GM18909 (cell line): ENCODE measurements at regions not wholly inside any gene's neighbourhood (a gene's known extent, or its start where the extent isn't known, plus 50 kb on each side); places are given as distances from the start of the nearest gene placed in this dataset.

Experiments
- ATAC-seq: cut with Tn5 transposase; IDR thresholded peaks from one replicate; pipeline ENCODE4 v1.9.1; 2021; ENCODE audit warnings: mild to moderate bottlenecking; ENCODE audit not compliant: unreplicated experiment, poor library complexity

DNA sequence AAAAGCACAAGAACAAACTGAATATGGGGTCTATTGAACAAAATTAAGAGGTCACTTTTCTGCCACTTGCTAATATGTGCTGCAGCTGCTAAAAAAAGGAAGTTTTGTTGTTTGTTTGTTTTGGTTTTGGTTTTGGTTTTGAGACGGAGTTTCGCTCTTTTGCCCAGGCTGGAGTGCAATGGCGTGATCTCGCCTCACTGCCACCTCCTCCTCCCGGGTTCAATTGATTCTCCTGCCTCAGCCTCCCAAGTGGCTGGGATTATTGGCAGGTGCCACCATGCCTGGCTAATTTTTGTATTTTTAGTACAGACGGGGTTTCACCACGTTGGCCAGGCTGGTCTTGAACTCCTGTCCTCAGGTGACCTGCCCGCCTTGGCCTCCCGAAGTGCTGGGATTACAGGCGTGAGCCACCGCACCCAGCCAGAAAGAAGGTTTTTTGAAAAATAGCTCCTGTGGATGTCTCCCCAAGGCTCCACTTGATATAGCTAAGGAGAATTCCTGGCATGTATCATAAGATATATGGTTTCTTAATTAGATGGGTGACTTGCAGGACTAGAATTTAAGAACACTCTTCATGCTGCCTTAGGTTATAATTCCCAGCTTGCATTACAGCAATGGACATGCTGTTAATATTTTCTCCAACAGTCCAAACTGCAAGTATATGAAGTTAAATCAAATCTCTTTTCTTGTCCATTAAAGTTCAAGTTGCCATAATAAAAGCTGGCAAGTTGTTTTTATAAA, 237.6 kb upstream of the AMIGO2 start:
- peak; percentile 54 for ATAC-seq

DNA sequence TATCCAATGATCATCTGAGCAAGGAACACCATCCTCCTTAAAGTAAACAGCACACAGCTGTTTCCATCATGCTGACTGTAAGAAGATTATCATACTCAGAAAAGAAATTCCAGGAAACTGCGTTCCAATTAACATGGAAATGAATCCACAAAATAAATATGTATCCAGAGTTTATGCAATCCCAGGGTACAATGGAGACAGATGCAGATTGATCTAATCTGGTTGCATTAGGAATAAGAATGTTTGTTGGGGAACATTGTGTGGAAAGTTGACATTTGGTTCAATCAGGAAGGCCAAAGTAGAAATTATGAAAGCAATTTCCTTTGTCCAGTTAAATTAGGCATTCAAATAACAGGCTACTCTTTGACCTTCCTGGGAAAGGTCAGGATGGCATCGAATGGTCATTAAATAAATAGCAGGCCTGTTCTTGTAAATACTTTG, 236.9 kb upstream of the AMIGO2 start:
- ATAC-seq = no peak

DNA sequence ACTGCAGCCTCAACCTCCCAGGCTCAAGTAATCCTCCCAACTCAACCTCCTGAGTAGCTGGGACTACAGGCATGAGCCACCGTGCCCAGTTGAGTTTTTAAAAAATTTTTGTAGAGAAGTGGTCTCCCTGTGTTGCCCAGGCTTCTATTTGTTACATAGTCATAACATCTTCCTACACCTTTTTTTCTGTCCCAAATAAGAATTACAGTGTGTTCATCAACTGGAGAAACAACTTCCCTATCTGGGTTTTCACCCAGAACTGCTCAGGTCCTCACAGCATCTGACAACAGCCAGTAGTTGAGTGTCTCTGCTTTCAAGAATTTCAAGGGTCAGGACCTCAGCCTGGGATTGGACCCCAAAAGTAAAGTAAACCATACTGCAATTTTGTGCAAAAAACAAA, 235.2 kb upstream of the AMIGO2 start:
- no peak for ATAC-seq

DNA sequence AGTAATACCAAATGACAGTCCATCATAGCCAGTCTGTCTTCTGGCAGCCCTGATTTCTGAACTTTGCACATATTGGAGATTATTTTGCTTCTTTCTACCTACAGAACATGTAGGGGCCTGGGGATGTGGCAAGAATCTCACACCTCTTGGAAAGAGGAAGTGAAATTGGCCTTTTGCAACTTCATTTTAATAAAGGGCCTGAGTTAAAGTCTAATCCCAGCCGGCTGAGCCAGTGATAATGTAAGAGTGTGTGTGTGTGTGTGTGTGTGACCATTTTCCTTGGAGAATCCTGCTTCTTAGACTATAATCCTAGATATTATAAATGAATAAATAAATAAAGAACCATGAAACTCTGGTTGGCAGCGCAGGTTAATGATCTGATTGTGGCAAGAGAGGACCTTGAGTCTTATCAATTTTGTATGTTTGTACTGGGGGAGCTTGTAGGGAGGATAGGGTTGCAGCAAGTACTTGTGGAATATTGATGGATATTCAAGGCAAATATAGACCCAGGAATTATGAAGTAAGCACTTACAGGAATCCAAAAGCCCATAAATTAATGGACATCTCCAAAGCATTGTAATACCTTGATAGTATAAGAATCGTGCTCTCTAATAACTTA, 233.2 kb upstream of the AMIGO2 start:
- ATAC-seq = peak; percentile 97

DNA sequence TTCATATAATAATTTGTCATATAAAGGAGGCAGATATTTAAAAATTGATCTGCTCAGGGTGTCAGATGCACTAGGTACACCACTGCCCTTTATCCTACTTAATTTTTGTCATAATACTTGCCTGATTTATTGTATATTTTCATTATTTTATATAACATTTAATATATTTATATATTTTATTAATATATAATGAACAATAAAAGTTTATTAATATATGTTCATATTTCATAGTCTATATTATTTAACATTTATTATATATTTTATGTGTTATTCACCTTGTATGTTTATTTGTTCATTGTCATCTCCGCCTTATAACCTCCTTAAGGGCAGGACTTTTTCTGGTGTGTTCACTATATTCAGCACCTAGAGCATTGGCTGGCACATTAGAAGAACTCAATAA, 232.4 kb upstream of the AMIGO2 start:
- no peak for ATAC-seq

DNA sequence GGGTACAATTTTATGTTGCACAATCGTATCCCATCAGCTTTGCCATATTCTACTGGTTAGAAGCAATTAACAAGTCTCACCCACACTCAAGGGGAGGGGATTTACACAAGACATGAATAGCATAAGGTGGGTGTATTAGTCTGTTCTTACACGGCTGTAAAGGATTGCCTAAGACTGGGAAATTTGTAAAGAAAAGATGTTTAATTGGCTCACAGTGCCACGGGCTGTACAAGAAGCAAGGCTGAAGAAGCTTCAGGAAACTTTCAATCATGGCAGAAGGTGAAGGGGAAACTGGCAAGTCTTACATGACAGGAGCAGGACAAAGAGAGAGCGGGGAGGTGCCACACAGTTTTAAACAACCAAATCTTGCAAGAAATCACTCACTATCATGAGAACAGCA, 231.8 kb upstream of the AMIGO2 start:
- no peak for ATAC-seq

DNA sequence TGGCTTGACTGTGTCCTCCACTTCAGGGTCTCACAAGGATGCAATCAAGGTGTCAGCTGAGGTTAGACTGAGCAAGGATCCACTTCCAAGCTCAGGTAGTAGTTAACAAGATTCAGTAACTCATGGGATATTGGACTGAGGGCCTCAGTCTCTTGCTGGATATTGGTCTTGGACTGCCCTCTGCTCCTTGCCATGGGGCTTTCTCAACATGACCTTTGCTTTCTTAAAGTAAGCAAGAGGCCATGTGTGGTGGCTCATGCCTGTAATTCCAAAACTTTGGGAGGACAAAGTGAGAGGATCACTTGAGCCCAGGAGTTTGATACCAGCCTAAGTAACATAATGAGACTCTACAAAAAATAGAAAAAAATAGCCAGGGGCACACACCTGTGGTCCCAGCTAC, 231.3 kb upstream of the AMIGO2 start:
- ATAC-seq = no peak

DNA sequence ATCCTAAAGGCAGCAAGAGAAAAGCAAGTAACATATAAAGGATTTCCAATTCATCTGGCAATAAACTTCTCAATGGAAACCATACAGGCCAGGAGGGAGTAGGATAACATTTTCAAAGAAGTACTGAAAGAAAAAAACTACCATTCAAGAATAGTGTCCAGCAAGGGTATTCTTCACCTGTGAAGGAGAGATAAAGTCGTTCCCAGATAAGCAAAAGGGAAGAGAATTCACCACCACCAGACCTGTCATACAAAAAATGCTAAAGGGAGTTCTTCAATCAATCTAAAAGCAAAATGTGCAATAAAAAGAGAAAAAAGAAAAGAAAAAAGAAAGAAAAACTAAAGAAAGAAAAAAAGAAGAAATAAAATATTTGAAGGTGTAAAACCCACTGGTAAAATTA, 228.9 kb upstream of the AMIGO2 start:
- no peak for ATAC-seq

DNA sequence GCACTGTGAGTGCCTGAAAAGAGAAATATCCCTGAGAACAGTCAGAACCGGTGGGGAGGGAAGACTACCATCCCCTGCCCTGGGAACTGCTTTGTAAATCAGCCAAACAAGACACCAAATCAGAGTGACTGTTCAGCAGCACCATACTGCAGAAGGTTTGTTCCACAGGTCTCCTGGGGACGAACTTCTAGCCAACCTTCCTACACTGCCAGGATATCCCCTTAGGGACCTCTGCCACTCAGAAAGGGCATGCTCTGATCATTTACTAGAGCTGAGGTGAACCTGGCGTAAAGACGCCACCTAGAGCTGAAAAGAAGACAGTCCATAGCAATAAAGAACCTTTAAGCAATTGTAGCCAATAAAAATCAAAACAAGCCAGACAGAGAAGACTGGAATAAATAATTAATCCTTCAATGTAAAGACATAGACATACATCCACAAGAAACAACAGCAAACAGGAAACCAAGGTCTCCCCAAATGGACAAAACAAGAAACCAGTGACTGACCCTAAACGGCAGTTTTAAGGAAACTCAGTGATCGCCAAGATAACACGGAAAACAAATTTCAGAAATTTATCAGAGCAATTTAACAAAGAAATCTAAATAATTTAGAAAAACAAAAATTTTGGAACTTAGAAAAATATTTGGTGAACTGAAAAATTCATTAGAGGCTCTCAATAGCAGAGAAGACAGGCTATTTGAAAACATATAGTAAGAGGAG, 228.1 kb upstream of the AMIGO2 start:
- peak; percentile 83 for ATAC-seq

DNA sequence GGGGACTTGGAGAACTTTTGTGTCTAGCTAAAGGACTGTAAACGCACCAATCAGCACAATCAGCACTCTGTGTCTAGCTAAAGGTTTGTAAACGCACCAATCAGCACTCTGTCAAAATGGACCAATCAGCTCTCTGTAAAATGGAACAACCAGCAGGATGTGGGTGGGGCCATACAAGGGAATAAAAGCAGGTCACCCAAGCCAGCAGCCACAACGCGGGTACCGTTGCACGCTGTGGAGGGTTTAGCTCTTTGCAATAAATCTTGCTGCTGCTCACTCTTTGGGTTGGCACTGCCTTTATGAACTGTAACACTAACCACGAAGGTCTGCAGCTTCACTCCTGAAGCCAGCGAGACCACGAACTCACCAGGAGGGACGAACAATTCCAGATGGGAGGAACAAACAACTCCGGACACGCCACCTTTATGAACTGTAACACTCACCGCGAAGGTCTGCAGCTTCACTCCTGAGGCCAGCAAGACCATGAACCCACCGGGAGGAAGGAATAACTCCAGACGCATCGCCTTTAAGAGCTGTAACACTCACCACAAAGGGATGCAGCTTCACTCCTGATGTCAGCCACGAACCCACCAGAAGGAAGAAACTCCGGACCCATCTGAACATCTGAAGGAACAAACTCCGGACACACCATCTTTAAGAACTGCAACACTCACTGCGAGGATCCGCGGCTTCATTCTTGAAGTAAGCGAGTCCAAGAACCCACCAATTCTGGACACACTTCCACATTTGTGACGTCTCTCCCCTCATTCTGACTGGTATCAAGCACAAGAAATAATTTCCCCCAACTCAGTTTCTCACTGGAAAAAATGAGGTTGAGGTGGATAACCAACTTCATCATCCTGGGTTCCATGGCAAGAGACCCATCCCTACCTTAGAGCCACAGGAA, 227.3 kb upstream of the AMIGO2 start:
- ATAC-seq = peak; percentile 26

DNA sequence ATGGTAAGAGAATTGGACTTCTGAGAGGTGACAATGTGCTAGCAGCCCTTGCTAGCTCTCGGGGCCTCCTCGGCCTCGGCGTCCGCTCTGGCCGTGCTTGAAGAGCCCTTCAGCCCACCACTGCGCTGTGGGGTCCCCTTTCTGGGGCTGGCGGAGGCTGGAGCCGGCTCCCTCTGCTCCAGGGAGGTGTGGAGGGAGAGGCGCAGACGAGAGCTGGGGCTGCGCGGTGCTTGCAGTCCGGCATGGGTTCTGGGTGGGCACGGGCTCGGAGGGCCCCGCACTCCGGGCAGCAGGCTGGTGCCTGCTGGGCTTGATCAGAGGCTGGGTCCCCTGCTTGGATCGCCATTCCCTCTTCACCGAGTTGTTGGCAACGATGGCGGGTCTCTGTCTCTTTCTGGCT, 226.4 kb upstream of the AMIGO2 start:
- no peak for ATAC-seq

DNA sequence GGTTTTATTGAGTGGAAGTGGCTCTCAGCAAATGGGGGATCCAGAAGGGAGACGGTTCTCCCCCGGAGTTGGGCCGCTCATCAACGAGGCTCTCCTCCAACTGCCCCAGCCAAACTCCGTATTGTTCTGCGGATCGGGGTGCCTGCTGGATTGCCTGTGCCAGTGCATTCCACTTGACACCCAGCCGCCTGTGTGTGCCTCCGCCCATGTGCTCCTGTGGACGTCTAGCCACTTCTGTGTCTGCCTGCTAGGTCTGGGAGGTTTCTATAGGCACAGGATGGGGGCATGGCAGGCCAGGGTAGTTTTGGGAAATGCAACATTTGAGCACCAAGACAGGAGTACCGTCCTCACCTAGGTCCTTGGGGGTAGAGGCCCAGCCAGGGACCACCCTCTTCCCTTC, 225.7 kb upstream of the AMIGO2 start:
- ATAC-seq = no peak

DNA sequence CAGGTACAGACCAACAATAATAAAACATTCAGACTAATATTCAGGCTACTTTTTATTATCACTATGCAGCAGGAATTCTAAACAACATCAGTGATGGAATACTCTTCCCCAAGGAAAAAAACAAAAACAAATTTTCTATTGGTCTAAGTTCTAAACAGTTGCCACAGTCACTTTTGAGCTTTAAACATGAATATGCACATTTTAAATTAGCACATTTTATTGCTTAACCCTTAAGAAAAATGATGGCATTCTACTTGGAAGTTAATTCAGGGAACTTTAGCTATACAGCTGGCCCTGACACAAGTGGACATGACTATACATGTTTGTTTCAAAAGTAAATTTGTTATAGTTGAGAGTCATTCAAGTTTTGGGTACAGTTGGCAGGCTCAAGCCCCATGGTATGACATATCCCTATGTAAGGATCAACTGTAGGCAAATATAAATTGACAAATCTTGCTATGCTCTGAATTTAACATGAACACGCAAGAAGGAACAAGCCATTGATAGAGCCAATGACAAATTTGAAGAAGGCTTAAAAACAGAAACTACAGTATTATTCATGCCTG, 224.3 kb upstream of the AMIGO2 start:
- ATAC-seq = no peak

DNA sequence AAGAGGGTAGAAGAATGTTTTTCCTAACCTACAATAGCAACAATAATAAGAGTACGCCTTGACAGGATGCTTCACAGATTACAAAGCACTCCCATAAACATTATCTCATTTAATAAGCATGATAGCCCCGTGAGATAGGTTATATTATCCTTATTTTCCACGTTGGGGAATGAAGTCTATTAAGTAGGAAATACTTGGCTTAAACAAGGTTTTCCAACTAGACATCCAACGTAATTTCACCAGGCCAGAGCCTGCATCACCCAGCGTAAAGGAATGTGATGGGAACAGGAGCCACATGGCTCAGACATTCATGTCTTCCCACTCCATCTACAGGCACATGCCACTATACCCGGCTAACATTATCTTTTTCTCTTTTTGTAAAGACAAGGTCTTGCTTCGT, 223.4 kb upstream of the AMIGO2 start:
- ATAC-seq = no peak

DNA sequence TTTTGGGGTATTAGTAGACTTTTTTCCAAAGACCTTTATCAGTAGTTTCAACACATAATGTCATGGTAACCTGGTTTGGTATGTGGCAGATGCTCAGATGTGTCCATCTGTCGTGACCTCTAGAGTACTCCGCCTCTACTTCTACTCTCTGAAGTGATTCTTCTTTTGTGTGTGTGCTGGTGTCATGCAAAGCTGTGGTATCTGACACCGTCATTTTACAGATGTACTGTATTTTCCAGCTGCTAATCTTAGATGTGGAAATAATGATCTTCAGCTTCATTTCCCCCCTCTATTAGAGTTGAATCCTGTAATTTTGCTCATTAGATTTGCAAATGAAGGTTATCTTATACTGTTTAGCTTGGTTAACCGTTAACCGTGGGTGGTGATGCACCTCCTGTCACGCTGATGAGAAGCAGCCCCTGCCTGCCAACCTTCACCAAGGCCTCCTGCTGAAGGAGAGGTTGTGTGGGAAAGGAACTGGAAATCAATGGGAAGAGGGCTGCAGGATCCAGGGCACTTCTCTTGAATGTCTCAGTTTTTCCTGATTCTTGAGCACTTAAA, 222.4 kb upstream of the AMIGO2 start:
- peak; percentile 91 for ATAC-seq

DNA sequence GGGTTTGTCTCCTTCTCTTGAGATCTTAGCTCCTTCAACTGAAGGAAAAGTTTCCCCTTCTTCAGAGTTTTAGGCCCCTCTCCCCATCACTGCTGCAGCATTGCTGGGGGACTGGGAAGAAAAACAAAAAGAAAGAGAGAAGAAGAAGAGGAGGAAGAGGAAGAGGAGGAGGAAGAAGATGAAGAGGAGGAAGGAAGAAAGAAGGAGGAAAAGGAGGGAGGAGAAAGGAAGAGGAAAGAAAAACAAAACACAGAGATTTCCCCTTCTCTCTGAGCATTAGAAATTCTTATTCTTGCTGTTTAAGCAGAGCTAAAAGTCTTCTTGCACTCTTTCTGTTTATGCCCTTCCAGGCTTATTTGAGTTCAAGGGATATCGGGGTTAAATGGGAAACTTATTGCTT, 219.8 kb upstream of the AMIGO2 start:
- no peak for ATAC-seq

DNA sequence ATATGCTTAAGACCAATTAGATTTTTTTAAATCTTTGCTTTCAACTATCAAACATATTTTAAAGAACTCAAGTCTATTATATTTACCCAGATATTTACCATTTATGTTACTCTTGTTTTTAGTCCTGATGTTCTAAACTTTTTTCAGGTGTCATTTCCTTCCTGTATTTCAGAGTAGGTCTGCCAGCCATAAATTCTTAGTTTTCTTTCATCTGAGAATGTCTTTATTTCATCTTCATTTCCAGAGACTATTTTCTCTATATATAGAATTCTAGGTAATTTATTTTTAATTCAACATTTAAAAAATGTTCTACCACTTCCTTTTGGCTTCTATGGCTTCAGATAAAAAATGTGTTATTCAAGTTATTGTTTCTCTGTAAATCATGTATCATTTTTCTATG, 218.2 kb upstream of the AMIGO2 start:
- ATAC-seq = no peak

DNA sequence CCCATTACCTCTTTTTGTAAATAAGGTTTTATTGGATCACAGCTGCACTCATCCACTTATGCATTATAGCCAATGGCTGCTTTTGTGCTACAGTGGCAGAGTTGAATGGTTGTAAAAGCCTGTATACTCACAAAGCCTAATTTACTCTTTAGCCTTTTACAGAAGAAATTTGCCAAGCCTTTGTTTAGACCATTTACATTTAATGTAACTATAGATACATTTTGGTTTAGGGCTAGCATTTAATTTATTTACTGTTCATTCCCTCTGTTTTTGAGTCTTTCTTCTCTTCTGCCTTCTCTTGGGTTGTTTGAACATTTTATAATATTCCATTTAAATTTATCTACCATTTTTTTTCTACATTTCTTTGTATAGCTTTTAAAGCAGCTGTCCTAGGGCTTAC, 217.1 kb upstream of the AMIGO2 start:
- ATAC-seq = no peak

DNA sequence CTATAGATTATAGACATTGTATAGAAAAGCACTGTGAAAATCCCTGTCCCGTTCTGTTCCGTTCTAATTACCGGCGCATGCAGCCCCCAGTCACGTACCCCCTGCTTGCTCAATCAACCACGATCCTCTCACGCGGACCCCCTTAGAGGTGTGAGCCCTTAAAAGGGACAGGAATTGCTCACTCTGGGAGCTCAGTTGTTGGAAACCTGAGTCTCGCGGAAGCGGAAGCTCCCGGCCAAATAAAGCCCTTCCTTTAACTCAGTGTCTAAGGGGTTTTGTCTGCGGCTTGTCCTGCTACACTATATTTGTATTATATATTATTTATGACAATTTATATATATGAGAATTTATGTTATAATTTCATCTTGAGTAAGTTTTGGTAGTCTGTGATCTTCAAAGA, 213.6 kb upstream of the AMIGO2 start:
- no peak for ATAC-seq

DNA sequence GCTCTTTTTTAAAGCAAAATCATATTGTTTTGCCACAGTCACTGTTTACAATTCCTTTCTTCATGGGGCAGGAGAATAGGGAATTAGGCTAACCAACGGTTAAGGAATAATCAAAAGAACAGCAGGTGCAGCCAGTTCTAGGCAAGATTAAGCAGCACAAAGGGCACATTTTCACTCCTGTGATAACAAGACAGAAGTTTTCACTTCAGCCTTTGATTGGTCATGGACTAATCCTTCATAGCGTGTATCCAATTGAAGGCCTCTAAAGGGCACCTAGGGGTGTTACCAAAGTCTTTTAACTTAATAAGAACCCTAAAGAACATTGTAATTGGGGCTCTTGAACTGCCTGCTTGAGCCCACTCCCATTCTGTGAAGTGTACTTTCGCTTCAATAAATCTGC, 206.9 kb upstream of the AMIGO2 start:
- ATAC-seq = no peak
